ENCODE measurements at regions not wholly inside any gene's neighbourhood (a gene's known extent, or its start where the extent isn't known, plus 50 kb on each side); places are given as distances from the start of the nearest gene placed in this dataset.

GRCh38 chr5:113989913-113990305 lies 372.0 kb upstream of the KCNN2 start:
- ChIA-PET CTCF (no interaction called here), POLR2A (no interaction called here)
- Histone ChIP-seq H3K27ac (ENCODE audit: low read length) (no peak overlapping the region), H3K4me1 (ENCODE audit: control insufficient read depth, insufficient read depth, low read length) (no peaks in the 10 kb centered on the region), H3K36me3 (ENCODE audit: control insufficient read depth, insufficient read depth, low read length) (no peaks in the 10 kb centered on the region), H3K27me3 (ENCODE audit: control insufficient read depth, insufficient read depth, low read length) (no peaks in the 10 kb centered on the region), H3K4me3 (ENCODE audit: low read depth in 2 of 2, low read length in 2 of 2) (peak overlapping the region in 1 of 2 experiments; percentile 8; a peak in 1 of 4 replicates), H3K9me3 (ENCODE audit: control insufficient read depth, insufficient read depth, low read depth, low read length) (no peaks in the 10 kb centered on the region)
- ATAC-seq (no peak), DNase-seq (ENCODE audit: low read depth, low spot score) (no peak)
- in situ Hi-C loops (cut with HindIII; ENCODE audit: low pct_unique_long_range_greater_than_20kb, low sequenced_read_pairs) (no loop called here), intact Hi-C loops (cut with micrococcal nuclease; ENCODE audit: unreplicated experiment) (no loop called here)
- TF ChIP-seq REST (IDR thresholded peaks at IDR 0.05; ENCODE audit: insufficient read depth in 1 of 2, low read depth in 2 of 2, low read length in 1 of 2) (no peak), SIN3A (IDR thresholded peaks at IDR 0.05; ENCODE audit: borderline replicate concordance, insufficient read depth, low read depth, low read length) (no peak), TCF7L2 (IDR thresholded peaks at IDR 0.05; ENCODE audit: low read depth, low read length) (no peak), CTCF (IDR thresholded peaks at IDR 0.05) (no peak), POLR2AphosphoS5 (IDR thresholded peaks at IDR 0.05; ENCODE audit: low read depth, low read length) (no peak)
- no TSS peak for BruUV-seq (replicated peaks)

- no TSS peak for BruUV-seq (replicated peaks)
- Histone ChIP-seq H3K4me3 (ENCODE audit: low read depth in 2 of 2, low read length in 2 of 2) (no peak overlapping the region), H3K9me3 (ENCODE audit: control insufficient read depth, insufficient read depth, low read depth, low read length) (no peaks in the 10 kb centered on the region), H3K36me3 (ENCODE audit: control insufficient read depth, insufficient read depth, low read length) (no peaks in the 10 kb centered on the region), H3K27me3 (ENCODE audit: control insufficient read depth, insufficient read depth, low read length) (no peaks in the 10 kb centered on the region), H3K4me1 (ENCODE audit: control insufficient read depth, insufficient read depth, low read length) (no peaks in the 10 kb centered on the region), H3K27ac (ENCODE audit: low read length) (no peak overlapping the region)
- intact Hi-C loops (cut with micrococcal nuclease; ENCODE audit: unreplicated experiment): no loop called here
- POLR2A ChIA-PET: no interaction called here
- in situ Hi-C loops (cut with HindIII; ENCODE audit: low pct_unique_long_range_greater_than_20kb, low sequenced_read_pairs): no loop called here
- TF ChIP-seq CTCF (IDR thresholded peaks at IDR 0.05) (no peak), TCF7L2 (IDR thresholded peaks at IDR 0.05; ENCODE audit: low read depth, low read length) (no peak), POLR2AphosphoS5 (IDR thresholded peaks at IDR 0.05; ENCODE audit: low read depth, low read length) (no peak), SIN3A (IDR thresholded peaks at IDR 0.05; ENCODE audit: borderline replicate concordance, insufficient read depth, low read depth, low read length) (no peak), REST (IDR thresholded peaks at IDR 0.05; ENCODE audit: insufficient read depth in 1 of 2, low read depth in 2 of 2, low read length in 1 of 2) (no peak)
- DNase-seq (ENCODE audit: low read depth, low spot score) (no peak), ATAC-seq (no peak)
- CTCF ChIA-PET: no interaction called here
Measured at GRCh38 chr5:114001076-114001475, 360.8 kb upstream of the KCNN2 start.

All from Panc1 (cell line).